ENCODE measurements at regions not wholly inside any gene's neighbourhood (a gene's known extent, or its start where the extent isn't known, plus 50 kb on each side); places are given as distances from the start of the nearest gene placed in this dataset.

DNA sequence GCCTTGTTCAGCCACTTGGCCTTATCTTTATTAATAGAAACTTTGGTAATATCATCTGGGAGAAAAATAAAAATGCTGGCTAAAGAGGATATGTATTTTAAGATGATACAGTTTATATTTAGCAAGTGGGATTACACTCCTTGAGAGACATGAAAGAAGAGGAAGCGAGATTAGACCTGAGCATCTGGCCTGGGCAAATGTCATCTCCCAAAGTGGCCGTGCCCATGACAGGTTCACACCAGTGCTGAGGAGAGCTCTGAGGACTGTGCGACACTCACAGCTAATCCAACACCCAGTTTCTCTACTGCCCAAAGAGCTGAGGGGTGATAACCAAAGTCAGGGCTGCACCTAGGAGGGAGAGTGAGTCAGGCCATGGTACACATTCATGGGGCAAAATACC lies 121.7 kb upstream of the DUSP10 start:
- no peak for TF ChIP-seq CTCF (conservative IDR thresholded peaks at IDR 0.05)
- TF ChIP-seq ZFX (IDR thresholded peaks at IDR 0.05), result no peak

Data from C4-2B (cell line).